NCI-H82 (cell line): ENCODE measurements at regions not wholly inside any gene's neighbourhood (a gene's known extent, or its start where the extent isn't known, plus 50 kb on each side); places are given as distances from the start of the nearest gene placed in this dataset.
"Not testable (repeated sequence)": the region's sequence is repeated elsewhere in the genome, so short reads cannot be mapped to it uniquely, and the experiment has no call there.

ENCODE experiments used
- DNase-seq: peaks from one replicate; lab custom pipeline; 2025; lab: John Stamatoyannopoulos, UW

GRCh38 chr14:81584495-81584894 lies 50.8 kb upstream of the SEL1L start:
- DNase-seq: no peak

- DNase-seq: no peak
Observed at GRCh38 chr14:81589381-81590065, 55.9 kb upstream of the SEL1L start.

- DNase-seq: no peak
Observed at GRCh38 chr14:81591266-81591665, 57.6 kb upstream of the SEL1L start.

- DNase-seq: peak; percentile 87
Observed at GRCh38 chr14:81594012-81594411, 60.4 kb upstream of the SEL1L start.

- peak; percentile 50 for DNase-seq
Observed at GRCh38 chr14:81605660-81606059, 72.0 kb upstream of the SEL1L start.

GRCh38 chr14:81613341-81614045 lies 79.8 kb upstream of the SEL1L start:
- DNase-seq: no peak

GRCh38 chr14:81614302-81614701 lies 80.6 kb upstream of the SEL1L start:
- not testable (repeated sequence) for DNase-seq

GRCh38 chr14:81618695-81619094 lies 85.0 kb upstream of the SEL1L start:
- no peak for DNase-seq

- DNase-seq: no peak
Observed at GRCh38 chr14:81619816-81620215, 86.2 kb upstream of the SEL1L start.

- DNase-seq: not testable (repeated sequence)
Observed at GRCh38 chr14:81623771-81624396, 90.2 kb upstream of the SEL1L start.

- DNase-seq: peak; percentile 65
Observed at GRCh38 chr14:81625343-81625742, 91.7 kb upstream of the SEL1L start.

- no peak for DNase-seq
Observed at GRCh38 chr14:81632157-81632556, 98.5 kb upstream of the SEL1L start.

GRCh38 chr14:81633496-81633895 lies 99.8 kb upstream of the SEL1L start:
- DNase-seq: no peak

- DNase-seq: no peak
Observed at GRCh38 chr14:81637639-81638038, 104.0 kb upstream of the SEL1L start.

- DNase-seq: peak; percentile 76
Observed at GRCh38 chr14:81638656-81639280, 105.1 kb upstream of the SEL1L start.

GRCh38 chr14:81653626-81654025 lies 120.0 kb upstream of the SEL1L start:
- no peak for DNase-seq

- DNase-seq: peak; percentile 11
Observed at GRCh38 chr14:81655423-81656314, 122.0 kb upstream of the SEL1L start.

- no peak for DNase-seq
Observed at GRCh38 chr14:81656811-81657210, 123.2 kb upstream of the SEL1L start.

- DNase-seq: no peak
Observed at GRCh38 chr14:81662066-81662465, 128.4 kb upstream of the SEL1L start.

- no peak for DNase-seq
Observed at GRCh38 chr14:81662570-81663197, 129.0 kb upstream of the SEL1L start.

GRCh38 chr14:81668626-81669274 lies 135.1 kb upstream of the SEL1L start:
- no peak for DNase-seq
